ENCODE measurements at regions not wholly inside any gene's neighbourhood (a gene's known extent, or its start where the extent isn't known, plus 50 kb on each side); places are given as distances from the start of the nearest gene placed in this dataset.

GRCh38 chr10:6823770-6824169 is 243.7 kb upstream of the PRKCQ start:
- TF ChIP-seq, protein P1, sequence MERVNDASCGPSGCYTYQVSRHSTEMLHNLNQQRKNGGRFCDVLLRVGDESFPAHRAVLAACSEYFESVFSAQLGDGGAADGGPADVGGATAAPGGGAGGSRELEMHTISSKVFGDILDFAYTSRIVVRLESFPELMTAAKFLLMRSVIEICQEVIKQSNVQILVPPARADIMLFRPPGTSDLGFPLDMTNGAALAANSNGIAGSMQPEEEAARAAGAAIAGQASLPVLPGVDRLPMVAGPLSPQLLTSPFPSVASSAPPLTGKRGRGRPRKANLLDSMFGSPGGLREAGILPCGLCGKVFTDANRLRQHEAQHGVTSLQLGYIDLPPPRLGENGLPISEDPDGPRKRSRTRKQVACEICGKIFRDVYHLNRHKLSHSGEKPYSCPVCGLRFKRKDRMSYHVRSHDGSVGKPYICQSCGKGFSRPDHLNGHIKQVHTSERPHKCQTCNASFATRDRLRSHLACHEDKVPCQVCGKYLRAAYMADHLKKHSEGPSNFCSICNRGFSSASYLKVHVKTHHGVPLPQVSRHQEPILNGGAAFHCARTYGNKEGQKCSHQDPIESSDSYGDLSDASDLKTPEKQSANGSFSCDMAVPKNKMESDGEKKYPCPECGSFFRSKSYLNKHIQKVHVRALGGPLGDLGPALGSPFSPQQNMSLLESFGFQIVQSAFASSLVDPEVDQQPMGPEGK (CRISPR knock-in tag; IDR thresholded peaks at IDR 0.05) = no peak
- TF ChIP-seq EP300 (IDR thresholded peaks at IDR 0.05; ENCODE audit: low read depth in 2 of 2, low read length in 2 of 2) = no peak
- no peak for TF ChIP-seq EP300 (CRISPR knock-in tag; IDR thresholded peaks at IDR 0.05; ENCODE audit: borderline replicate concordance)
- no peak for TF ChIP-seq FOXP1 (IDR thresholded peaks at IDR 0.05)
- no peak for TF ChIP-seq FOXP1 (CRISPR knock-in tag; IDR thresholded peaks at IDR 0.05)
- no peak for TF ChIP-seq NFIC (IDR thresholded peaks at IDR 0.05; ENCODE audit: low read length)
